HG02623 (cell line): ENCODE measurements at regions not wholly inside any gene's neighbourhood (a gene's known extent, or its start where the extent isn't known, plus 50 kb on each side); places are given as distances from the start of the nearest gene placed in this dataset.
"Not testable (repeated sequence)": the region's sequence is repeated elsewhere in the genome, so short reads cannot be mapped to it uniquely, and the experiment has no call there.

Experiments used
- ATAC-seq: cut with Tn5 transposase; IDR thresholded peaks from one replicate; pipeline ENCODE4 v1.9.1; 2021; ENCODE audit warnings: moderate library complexity; ENCODE audit not compliant: unreplicated experiment

DNA sequence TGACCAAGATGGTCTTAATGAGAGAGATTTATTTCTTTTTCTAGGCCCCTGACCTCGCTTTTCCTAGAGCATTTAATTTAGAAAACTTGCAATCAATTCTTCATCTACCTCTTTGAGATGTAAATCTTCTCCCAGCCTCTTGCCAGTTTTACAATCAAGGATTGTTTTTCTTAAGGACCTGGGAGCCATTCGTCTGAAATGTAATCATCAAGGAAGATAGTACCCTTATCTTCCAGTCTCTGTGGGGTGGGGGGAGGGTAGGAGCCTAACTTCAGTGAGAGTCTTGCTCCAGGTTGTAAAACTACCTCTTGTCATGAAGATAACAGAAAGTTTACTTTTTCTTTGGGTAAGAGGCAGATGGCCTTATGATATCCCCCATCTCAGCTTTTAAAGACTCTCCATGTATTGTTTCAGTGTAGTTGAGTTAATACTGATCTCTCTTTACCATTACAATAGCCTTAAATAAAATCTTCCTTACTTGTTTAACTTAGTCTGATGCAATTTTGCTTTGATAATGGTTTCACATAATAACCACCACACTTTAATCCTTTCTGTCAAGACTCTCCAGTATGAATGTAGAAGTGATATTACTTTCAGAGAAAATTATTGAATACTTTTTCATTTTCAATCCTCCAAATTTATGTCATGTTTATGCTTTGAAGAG is 110.2 kb upstream of the CPHXL start:
- ATAC-seq: no peak

DNA sequence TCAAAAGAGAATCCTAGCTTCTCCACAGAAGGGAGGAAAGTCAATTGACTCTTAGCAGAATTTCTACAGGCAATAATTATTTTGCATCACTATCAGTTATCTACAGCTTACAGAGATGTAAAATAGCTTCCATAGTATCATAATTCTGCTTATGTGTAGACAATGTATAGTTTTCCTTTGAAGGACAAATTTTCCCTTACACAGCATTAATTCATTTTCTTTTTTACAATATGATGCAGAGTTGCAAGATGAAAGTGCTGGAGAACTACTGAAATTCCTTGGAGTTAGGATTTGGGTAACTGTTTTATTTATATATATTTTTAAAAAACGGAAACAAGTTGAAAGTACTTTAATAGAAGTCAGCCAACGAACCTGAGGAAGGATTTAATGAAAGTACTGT is 111.0 kb upstream of the CPHXL start:
- no peak for ATAC-seq

DNA sequence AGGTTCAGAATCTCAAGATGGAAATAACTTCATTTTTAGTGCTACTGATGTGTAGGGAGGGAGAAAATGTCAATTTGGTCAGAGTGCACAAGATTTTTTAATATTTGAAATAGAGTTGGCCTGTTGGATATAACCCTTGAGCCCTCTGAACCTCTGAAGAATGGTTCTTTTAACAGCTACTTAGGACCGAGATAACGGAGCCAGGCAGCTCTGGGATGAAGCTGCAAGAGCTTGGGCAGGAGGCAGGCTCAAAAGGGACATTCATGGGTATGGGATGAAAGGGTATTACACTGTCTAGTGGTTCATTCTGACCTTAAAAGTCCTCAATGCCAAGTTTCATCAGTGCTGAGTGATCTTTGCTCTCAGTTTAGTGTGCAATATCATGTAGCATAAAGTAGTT is 111.4 kb upstream of the CPHXL start:
- ATAC-seq: no peak

DNA sequence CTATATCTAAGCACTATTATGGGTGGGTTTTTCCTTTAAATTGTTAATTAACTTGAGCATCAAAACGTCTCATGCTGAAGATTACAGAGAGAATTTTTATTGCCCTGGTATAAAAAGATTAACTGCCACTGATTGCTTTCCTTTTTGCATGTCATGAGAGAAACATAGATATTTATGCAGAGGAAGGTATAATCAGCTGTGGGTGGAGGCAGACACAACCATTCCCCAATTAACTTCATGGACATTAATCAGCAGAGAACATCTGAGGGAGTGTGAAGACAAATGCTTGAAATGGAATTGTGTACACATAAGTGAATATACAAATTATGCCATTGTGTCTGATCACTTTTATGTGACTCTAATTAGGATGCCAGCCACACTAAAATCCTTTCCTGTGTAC is 115.2 kb upstream of the CPHXL start:
- no peak for ATAC-seq

DNA sequence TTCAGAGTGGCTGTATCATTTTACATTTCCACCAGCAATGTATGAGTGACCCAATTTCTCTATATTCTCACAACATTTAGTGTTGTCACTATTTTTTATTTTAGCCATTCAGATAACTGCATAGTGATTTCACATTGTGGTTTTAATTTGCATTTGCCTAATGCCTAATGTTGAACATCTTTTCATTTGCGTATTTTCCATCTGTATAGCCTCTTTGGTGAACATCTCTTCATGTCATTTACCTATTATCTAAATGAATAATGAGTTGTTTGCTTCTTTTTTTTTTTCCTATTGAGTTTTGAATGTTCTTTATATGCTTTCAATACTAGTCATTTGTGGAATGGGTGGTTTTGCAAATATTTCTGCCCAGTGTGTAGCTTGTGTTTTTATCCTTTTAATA is 120.9 kb upstream of the CPHXL start:
- ATAC-seq: no peak

DNA sequence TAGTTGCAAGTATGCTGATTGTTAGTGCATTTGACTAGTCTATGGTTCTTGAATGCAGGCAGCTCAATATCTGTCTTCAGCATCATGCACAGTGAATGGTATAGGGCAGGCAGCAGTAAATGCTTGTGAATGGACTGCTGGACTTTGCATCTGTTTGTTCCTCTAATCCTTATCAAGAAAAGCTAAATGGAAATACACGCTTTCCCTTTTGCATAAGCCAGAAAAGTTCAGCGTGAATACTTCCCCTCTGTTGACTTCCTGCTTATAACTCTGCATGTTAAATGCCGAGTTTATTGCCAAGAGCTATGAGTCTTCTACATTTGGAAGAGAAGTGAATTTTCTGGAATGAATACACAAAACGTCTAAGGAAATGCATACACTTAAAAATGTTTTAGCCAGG is 127.9 kb upstream of the CPHXL start:
- no peak for ATAC-seq

DNA sequence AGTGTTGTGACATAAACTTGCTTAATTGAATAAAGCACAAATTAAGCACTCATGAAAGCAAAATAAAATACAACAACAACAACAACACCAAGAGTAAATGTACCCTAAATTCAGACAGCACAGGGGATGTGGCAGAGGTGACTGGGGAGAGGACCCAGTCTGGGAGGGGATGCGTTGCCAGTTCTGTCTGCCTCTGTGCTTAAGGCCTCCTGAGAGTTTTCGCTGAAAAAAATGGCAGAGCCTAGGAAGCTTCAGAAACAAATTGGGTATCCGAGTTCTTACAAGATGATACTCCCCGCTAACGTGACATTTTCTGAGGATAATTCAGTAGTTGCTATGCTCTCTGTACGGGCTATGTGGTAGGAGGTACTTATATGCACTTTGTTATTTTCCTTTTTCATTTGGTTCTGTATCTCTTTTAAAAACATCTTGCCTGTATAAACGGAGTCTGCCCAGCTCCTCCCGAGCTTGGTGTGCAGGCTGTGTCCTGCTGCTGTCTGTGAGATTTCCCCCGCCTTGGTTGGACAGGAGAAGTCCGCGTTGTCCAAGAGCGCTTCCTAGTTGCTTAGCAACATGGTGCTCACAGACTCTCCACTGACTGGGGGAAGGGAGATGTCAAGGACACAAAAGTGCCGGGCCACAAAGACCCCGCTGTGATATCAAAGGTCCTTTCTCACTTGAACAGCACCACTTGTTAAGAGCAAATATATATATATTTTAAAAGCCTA is 134.2 kb upstream of the CPHXL start:
- ATAC-seq: no peak

DNA sequence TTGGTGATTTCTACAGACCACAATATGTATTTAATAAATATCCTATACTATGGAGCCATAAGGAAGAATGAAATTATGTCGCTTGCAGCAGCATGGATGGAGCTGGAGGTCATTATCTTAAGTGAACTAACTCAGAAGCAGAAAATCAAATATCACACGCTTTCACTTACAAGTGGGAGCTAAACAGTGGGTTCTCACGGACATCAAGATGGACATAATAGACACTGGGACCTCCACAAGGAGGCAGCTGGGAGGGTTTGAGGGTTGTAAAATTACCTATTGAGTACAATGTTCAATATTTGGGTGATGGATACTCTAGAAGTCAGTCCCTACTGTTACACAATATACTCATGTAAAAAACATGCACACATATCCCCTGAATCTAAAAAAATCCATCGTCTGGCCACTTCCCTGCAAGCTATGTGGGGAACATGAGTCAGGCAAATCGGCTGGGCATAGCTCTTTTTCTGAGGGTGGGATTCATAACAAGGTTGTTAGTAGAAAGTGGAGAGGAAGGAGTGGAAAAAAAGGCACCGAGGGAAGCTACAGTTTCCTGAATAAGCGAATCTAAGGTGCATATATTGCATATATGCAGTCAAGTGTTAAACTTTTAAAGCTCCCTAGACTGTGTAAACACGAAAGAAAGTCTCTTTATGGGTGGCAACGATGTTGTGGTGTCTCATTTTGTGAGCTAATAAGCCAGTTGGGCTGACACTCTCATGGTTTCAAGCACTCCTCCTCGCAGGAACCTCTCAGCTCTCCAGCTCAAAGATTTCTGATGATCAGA is 135.2 kb upstream of the CPHXL start:
- ATAC-seq: no peak

DNA sequence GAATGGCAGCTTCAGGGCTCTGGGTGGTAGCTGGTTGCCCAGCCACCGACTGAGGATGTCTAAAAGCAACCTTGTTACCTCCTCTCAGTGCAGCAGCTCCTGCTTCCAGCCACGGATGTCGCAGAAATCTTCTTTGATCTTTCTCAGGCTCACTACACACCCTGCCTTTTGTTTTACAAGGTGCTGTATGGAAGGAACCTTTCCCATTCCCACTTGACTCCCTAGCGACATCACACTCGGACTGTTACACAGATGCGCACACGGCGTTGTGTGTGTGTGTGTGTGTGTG is 135.8 kb upstream of the CPHXL start:
- no peak for ATAC-seq

DNA sequence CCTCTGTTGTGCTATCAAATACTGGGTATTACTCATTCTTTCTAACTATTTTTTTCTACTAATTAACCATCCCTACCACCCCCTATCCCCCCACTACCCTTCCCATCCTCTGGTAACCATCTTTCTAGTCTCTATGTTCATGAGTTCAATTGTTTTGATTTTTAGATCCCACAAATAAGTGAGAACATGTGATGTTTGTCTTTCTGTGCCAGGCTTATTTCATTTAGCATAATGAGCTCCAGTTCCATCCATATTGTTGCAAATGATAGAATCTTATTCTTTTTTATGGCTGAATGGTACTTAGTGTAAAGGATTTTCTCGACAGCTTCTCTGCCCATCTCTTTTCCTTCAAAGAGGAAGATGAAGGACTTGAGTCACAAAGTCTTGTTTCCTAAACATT is 138.0 kb upstream of the CPHXL start:
- ATAC-seq: no peak

DNA sequence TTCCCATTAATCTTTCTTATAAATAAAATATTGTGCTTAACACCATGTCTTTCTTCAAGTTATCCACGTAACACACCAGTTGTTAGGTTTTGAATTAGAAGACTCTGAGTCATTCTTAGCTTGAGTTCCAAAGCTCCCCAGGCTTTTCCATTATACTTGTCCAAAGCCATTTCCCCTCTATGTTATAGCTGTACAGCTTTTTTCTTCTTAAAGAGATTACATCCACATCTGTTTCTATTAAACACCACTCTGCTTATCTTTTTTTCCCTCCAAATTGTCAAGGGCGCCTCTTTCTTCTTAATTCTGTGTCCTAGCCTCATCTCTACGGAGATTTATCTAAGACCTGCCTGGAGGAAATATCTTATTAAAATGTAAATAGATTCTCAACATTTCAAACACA is 139.4 kb upstream of the CPHXL start:
- ATAC-seq: no peak

DNA sequence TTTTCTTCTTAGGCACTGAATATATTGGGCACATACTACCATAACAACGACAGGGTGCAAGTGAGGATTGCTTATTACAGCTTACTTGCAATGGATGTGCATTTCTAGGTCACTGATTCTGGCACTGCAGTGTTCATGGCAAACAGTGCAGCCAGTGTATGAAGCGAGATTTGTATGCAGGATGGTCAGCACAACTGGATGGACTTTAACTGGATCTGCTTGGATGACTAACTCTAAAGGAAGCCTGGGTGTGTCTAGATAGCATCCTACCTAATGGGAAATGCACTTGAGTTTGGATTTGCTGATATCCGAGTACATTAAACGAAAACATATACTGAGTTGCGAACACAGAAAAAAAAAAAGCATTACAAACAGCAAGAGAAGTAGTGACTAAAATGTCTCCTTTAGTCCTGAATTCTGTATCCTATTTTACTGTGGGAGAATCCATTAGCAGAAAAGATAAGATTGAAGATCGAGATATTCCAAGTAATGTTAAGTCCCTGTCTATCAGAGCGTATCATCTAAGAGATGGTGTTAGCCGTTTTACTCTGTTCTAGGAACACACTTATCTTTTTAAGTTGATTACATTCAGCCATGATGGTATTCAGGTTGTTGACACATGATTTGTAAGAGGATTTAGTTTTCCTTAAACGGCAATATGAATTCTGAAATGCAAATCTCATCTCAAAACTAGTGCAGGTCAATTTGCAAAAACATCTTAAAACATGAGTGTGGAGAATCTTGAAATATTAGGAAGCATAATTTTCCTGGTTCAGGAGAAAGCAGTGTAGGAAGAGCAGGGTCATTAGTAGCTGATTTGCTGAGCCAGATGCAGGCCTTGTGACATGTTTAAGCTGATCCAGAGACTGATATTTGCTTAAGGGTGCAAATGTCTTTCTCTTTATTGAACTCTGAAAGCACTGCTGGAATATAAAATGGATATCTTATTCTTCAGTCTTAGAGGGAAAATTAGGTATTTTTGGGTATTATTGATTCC is 142.6 kb upstream of the CPHXL start:
- no peak for ATAC-seq

DNA sequence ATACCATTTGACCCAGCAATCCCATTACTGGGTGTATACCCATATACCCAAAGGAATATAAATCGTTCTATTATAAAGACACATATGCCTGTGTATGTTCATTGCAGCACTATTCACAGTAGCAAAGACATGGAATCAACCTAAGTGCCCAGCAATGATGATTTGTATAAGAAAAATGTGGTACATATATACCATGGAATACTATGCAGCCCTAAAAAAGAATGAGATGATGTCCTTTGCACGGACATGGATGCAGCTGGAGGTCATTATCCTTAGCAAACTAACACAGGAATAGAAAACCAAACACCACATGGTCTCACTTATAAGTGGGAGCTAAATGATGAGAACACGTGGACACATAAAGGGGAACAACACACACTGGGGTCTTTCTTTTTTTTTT is 155.0 kb upstream of the CPHXL start:
- not testable (repeated sequence) for ATAC-seq

DNA sequence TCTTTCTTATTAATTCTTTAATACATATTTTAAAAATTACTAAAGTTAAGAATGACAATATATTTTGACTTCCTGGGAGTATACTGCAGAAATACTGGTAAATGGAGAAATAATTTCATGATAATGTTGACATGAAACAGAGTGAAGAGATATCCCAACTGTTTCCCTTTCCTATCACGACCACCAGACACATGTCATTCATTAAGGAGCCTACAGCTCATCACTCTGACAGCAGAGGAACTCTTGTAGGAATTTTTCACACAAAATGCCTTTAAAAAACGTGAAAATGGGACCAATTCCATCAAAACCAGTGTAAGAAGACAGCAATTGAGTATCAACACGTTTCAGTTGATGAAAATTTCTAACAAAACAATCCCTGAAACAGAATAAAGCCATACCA is 172.9 kb upstream of the CPHXL start:
- ATAC-seq: no peak

DNA sequence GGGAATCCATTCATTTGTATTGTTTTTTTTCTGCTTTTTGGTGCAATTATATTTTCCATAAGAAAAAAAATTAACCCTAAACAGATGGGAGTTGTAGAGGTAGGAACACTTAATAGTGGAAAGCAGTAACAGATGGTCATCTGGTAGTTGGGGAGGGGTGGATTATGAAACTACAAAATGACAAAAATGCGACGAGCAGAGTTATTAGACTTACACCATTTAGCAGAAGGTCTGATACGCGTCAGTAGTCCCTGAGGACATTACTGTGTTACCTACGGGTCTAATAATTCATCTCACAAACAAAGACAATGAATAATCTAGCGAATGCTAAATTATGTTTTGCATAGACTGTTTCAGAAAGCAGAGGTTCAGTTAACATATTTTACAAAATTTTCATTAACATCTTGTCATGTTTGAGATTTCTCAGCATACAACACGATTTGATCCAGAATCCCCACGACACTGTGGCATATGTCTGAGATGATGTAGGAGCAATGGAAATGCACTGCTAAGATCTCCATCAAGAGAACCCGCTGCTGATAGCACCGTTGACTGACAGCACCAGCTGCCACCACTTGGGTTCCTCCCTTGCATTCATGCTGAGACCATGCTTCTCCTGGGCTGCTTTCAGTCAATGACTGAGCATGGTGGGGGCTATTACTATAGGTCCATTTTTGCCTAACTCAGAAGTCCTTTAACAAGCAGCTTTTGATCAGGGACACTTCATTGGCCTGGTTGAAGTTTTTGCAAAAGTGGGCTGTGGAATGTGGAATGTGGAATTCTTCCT is 182.2 kb upstream of the CPHXL start:
- ATAC-seq: no peak

DNA sequence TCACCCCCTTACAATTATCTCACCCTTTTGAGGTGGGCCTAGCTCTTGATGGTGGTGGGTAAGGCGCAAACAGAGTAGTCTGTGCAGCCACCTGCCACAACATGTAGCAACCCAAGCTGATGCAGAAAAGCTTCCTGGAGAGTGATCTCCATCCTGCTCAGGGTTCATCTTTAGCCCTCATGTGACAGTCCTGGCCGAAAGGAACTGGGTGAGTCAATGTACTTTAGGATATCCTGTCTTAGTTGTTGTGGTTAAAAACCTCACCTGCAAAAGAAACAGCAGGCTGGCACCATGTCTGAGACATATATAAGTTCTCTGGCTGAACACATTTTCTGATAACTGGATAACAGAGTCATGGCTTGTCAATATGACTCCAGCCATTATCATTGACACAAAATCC is 183.5 kb upstream of the CPHXL start:
- no peak for ATAC-seq

DNA sequence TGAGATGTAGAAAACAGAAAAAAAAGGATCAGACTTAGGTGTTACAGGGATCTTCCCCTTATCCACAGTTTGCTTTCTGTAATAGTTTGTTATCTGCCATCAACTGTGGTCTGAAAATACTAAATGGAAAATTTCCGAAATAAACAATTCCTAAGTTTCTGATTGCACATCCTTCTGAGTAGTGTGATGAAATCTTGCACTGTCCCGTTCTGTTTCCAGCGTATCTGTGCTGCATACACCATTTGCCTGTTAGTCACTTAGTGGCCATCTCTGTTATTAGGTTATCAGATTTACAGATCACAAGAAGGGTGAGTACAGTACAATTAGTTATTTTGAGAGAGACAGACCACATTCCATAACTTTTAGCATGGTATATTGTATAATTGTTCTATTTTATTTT is 185.6 kb upstream of the CPHXL start:
- ATAC-seq: no peak

DNA sequence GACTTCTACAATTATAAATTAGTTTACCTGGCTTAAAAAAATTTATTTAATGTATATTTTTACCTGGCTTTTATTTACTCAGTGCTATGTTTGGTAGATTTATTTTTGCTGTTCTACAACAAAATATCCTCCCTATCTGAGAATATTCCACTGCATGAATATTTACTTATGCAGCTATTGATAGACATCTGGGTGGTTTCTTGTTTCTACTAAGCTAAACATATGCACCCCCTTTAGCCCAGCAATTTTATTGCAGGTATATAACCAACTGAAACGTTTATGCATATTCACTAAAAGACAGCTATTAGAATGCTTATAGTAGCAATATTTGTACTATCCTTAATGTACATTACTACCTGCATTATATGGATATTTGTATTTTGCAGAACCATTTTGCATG is 187.7 kb upstream of the CPHXL start:
- ATAC-seq: no peak

DNA sequence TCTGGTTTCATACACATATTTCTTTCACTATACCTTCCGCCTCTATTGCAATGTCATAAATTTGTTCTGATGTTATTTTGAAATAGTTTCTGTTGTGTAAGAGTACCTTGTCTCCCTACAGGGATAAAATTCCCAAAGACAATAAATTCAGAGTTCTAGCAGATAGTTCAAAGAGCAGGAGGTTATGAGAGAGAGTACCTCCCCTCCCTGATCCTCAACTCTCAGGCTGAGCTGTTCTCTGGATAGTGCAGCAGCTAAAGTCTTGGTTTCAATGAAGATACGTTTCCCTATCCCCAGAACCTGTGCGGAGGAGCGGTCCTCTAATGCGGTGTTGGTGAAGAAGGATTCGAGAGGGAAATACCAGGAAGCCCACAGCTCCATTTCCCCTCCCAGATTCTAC is 190.2 kb upstream of the CPHXL start:
- ATAC-seq: no peak

DNA sequence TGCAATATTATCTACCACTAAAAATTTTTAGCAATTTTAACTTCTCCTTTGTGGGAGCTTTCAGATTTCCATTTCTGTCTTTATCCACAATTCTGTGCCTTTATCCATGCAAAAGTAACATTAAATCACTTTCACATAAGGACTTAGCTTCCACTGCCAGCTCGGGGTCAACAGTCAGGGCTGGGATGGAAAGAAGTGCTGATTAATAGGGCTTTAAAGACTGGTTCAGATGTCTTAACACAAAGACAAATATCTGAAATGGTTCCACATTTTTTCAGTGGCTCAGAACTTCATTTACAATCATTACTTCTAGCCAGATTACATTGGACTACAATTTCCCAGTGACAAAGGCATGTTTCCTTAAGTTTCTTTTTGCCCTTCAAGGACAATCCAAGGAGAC is 191.8 kb upstream of the CPHXL start:
- no peak for ATAC-seq
